ENCODE measurements at regions not wholly inside any gene's neighbourhood (a gene's known extent, or its start where the extent isn't known, plus 50 kb on each side); places are given as distances from the start of the nearest gene placed in this dataset.

DNA sequence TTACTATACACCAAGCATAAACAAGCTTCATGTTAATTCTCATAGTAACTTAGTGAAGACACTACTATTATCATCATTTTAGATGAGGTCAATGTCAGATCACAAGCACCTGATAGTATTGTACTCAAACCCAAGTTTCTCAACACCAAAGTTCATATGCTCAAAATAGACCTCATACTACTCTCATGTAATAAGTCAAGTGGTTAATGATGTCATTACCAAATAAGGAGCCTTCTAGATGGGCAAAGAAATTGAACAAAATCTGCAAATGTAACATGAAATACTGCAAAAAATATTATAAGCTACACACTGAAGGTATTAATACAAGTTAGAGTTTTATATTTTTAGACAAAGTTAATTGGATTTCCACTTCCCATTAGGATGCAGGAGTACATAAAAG is 144.0 kb upstream of the CHRM3 start:
- H3K36me3 ChIP-seq (ENCODE audit: control insufficient read depth, insufficient read depth, low read length): no peaks in the 10 kb centered on the region
- TF ChIP-seq, protein P1, sequence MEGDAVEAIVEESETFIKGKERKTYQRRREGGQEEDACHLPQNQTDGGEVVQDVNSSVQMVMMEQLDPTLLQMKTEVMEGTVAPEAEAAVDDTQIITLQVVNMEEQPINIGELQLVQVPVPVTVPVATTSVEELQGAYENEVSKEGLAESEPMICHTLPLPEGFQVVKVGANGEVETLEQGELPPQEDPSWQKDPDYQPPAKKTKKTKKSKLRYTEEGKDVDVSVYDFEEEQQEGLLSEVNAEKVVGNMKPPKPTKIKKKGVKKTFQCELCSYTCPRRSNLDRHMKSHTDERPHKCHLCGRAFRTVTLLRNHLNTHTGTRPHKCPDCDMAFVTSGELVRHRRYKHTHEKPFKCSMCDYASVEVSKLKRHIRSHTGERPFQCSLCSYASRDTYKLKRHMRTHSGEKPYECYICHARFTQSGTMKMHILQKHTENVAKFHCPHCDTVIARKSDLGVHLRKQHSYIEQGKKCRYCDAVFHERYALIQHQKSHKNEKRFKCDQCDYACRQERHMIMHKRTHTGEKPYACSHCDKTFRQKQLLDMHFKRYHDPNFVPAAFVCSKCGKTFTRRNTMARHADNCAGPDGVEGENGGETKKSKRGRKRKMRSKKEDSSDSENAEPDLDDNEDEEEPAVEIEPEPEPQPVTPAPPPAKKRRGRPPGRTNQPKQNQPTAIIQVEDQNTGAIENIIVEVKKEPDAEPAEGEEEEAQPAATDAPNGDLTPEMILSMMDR (IDR thresholded peaks at IDR 0.05; ENCODE audit: insufficient read depth, low read length, severe bottlenecking): no peak
- FAIRE-seq (no peak), DNase-seq (ENCODE audit: low read depth) (no peak)
- no peaks in the 10 kb centered on the region for H3K27me3 ChIP-seq (ENCODE audit: control insufficient read depth, insufficient read depth, low read length)
- no peak overlapping the region for H3K4me3 ChIP-seq (ENCODE audit: low read depth, low read length)

DNA sequence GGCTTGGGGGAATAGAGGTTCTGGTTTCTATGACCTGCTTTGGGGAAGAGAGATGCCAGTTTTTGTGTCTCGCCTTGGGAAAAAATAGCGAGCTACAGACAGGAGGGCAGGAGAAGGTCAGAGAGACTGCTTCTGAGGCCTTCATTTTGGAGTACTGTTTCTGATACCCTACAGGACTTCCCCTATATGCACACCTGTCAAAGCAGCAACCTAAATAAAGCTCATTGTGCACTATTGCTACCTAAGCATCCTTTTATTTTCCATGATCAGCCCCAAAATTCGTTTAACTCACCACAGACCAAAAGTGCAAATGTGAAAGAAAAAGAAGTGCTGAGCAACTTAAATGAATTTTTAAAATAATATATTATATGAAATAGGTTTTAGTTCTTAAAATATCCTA is 145.6 kb upstream of the CHRM3 start:
- DNase-seq (ENCODE audit: low read depth) (no peak), FAIRE-seq (no peak)
- TF ChIP-seq, protein P1 (IDR thresholded peaks at IDR 0.05; ENCODE audit: insufficient read depth, low read length, severe bottlenecking): no peak
- H3K27me3 ChIP-seq (ENCODE audit: control insufficient read depth, insufficient read depth, low read length): no peaks in the 10 kb centered on the region
- no peaks in the 10 kb centered on the region for H3K36me3 ChIP-seq (ENCODE audit: control insufficient read depth, insufficient read depth, low read length)
- no peak overlapping the region for H3K4me3 ChIP-seq (ENCODE audit: low read depth, low read length)

DNA sequence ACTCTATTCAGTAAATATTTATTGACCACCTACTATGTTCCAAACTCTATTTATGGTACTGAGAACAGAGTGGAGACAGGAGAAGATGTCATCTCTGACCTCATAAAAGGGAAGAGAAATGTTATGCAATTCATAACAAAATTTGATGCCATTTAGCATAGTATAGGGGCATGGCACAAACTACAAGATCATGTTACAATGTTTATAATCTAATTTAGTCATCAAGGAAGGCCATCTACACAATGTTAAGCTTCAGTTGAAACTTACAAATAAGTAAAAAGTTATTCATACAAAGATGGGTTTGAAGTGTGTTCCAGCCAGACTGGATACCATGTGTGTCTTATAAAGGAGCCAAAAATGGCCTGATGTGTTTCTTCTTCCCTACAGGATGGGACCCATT is 146.8 kb upstream of the CHRM3 start:
- Histone ChIP-seq H3K36me3 (ENCODE audit: control insufficient read depth, insufficient read depth, low read length) (no peaks in the 10 kb centered on the region), H3K27me3 (ENCODE audit: control insufficient read depth, insufficient read depth, low read length) (no peaks in the 10 kb centered on the region), H3K4me3 (ENCODE audit: low read depth, low read length) (no peak overlapping the region)
- FAIRE-seq (no peak), DNase-seq (ENCODE audit: low read depth) (no peak)
- TF ChIP-seq, protein P1 (IDR thresholded peaks at IDR 0.05; ENCODE audit: insufficient read depth, low read length, severe bottlenecking): no peak

DNA sequence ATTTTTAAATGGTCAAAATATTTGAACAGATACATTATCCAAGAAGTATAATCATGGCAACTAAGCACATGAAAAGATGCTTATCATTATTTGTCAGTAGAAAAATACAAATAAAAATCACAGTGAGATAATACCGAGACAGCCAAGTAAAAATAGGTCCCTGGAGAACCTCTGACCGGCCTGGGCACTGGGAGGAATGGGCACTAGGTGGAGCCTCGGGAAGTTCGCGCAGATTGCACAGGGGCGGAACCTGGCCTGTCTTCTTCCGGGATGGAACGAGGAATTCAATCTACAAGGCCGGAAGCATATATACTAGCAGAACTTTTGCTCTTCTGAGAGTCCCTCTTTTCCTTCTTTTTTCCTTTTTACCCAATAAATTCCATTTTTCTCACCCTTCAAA is 148.5 kb upstream of the CHRM3 start:
- TF ChIP-seq, protein P1 (IDR thresholded peaks at IDR 0.05; ENCODE audit: insufficient read depth, low read length, severe bottlenecking): no peak
- Histone ChIP-seq H3K36me3 (ENCODE audit: control insufficient read depth, insufficient read depth, low read length) (no peaks in the 10 kb centered on the region), H3K27me3 (ENCODE audit: control insufficient read depth, insufficient read depth, low read length) (no peaks in the 10 kb centered on the region), H3K4me3 (ENCODE audit: low read depth, low read length) (no peak overlapping the region)
- DNase-seq (ENCODE audit: low read depth) (no peak), FAIRE-seq (no peak)

DNA sequence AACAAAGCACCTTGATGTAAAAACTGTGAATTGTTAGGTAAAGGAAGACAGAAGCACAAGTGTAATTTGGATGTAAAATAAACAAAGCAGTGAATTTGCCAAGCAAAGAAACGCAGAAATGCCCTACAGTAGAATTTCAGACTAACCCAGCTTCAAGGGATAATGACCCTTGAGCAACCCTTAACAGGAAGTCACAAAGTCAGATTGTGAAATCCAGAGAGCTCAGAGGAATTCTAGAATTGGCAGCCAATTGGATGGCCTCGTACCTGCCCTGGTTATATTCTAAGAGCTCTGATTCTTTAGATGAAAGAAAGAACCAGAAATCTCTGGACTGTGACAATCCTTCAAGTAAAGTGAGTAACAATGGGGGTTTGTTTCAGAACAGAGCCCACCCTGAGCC is 152.7 kb upstream of the CHRM3 start:
- DNase-seq (ENCODE audit: low read depth) (peak; percentile 25), FAIRE-seq (no peak)
- TF ChIP-seq, protein P1 (IDR thresholded peaks at IDR 0.05; ENCODE audit: insufficient read depth, low read length, severe bottlenecking): no peak

DNA sequence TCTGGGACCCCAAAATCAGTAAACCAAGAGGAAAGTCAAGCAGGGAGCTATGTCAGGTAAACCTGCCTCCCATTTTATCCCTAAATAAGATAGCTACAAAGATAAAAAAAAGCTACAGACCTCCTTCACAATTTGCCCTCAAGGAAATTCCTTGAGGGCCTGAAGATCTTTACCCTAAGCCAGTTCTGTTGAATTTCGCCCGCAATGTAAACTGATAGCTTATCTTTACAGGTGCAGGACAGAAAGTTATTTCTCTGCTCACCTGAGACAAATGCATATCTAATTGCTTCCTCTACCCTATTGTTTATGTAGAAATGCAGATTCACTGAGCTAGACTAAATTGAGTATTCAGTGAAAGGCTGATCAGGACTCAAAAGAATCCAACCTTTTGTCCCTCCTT is 153.4 kb upstream of the CHRM3 start:
- TF ChIP-seq, protein P1 (IDR thresholded peaks at IDR 0.05; ENCODE audit: insufficient read depth, low read length, severe bottlenecking): no peak
- Histone ChIP-seq H3K36me3 (ENCODE audit: control insufficient read depth, insufficient read depth, low read length) (no peaks in the 10 kb centered on the region), H3K4me3 (ENCODE audit: low read depth, low read length) (no peak overlapping the region), H3K27me3 (ENCODE audit: control insufficient read depth, insufficient read depth, low read length) (no peaks in the 10 kb centered on the region)
- no peak for FAIRE-seq
- no peak for DNase-seq (ENCODE audit: low read depth)

More for the DNA sequence above, 152.7 kb upstream of the CHRM3 start:
- Histone ChIP-seq H3K27me3 (ENCODE audit: control insufficient read depth, insufficient read depth, low read length) (no peaks in the 10 kb centered on the region), H3K36me3 (ENCODE audit: control insufficient read depth, insufficient read depth, low read length) (no peaks in the 10 kb centered on the region), H3K4me3 (ENCODE audit: low read depth, low read length) (no peak overlapping the region)
